ENCODE measurements at regions not wholly inside any gene's neighbourhood (a gene's known extent, or its start where the extent isn't known, plus 50 kb on each side); places are given as distances from the start of the nearest gene placed in this dataset.

GRCh38 chr13:50714891-50715290 lies 128.6 kb downstream of the DLEU7 start:
- Histone ChIP-seq H3K27ac (peak overlapping the region in 1 of 4 donors; percentile 50), H3K4me1 (no peaks in the 10 kb centered on the region), H3K36me3 (replicated peaks in 1 of 2; ENCODE audit: insufficient read depth in 1 of 2, low read depth in 2 of 2) (no peaks in the 10 kb centered on the region), H3K9me3 (no peaks in the 10 kb centered on the region), H3K4me3 (no peak overlapping the region), H3K27me3 (no peaks in the 10 kb centered on the region)
- DNase-seq (peak in 1 of 4 donors; percentile 7), ATAC-seq (no peak)
- TF ChIP-seq POLR2A (IDR thresholded peaks at IDR 0.05): no peak
- no peak for TF ChIP-seq CTCF (IDR thresholded peaks at IDR 0.05)
- whole genome bisulfite sequencing, 2 donors: 89 to 90% methylated on average over 9 to 12 of the region's 12 CpGs
- intact Hi-C loops (cut with DNase I): no loop called here

GRCh38 chr13:50715402-50716146 lies 127.9 kb downstream of the DLEU7 start:
- H3K9me3 ChIP-seq: no peaks in the 10 kb centered on the region
- no peaks in the 10 kb centered on the region for H3K36me3 ChIP-seq (replicated peaks in 1 of 2; ENCODE audit: insufficient read depth in 1 of 2, low read depth in 2 of 2)
- ATAC-seq (no peak), DNase-seq (peak in 2 of 4 donors; percentile 16 to 71)
- intact Hi-C loops (cut with DNase I): no loop called here
- no peaks in the 10 kb centered on the region for H3K27me3 ChIP-seq
- TF ChIP-seq CTCF (IDR thresholded peaks at IDR 0.05) (no peak), POLR2A (IDR thresholded peaks at IDR 0.05) (no peak)
- H3K27ac ChIP-seq: peak overlapping the region in 1 of 4 donors; percentile 40
- no peaks in the 10 kb centered on the region for H3K4me1 ChIP-seq
- H3K4me3 ChIP-seq: no peak overlapping the region
- 72 to 80% methylated on average over 14 of the region's 14 CpGs for WGBS, 2 donors

- ATAC-seq: no peak
- no peak for TF ChIP-seq POLR2A (IDR thresholded peaks at IDR 0.05)
- no peak for TF ChIP-seq CTCF (IDR thresholded peaks at IDR 0.05)
- Histone ChIP-seq H3K27me3 (no peaks in the 10 kb centered on the region), H3K9me3 (no peaks in the 10 kb centered on the region), H3K36me3 (replicated peaks in 1 of 2; ENCODE audit: insufficient read depth in 1 of 2, low read depth in 2 of 2) (no peaks in the 10 kb centered on the region), H3K4me1 (no peaks in the 10 kb centered on the region), H3K27ac (no peak overlapping the region), H3K4me3 (no peak overlapping the region)
- 76 to 88% methylated on average over 8 of the region's 8 CpGs for WGBS, 2 donors
- intact Hi-C loops (cut with DNase I): no loop called here
- no peak for DNase-seq
Measured at GRCh38 chr13:50720861-50721671, 122.4 kb downstream of the DLEU7 start.

GRCh38 chr13:50721672-50721992 lies 121.9 kb downstream of the DLEU7 start:
- TF ChIP-seq POLR2A (IDR thresholded peaks at IDR 0.05): no peak
- TF ChIP-seq CTCF (IDR thresholded peaks at IDR 0.05): no peak
- intact Hi-C loops (cut with DNase I): no loop called here
- Histone ChIP-seq H3K9me3 (no peaks in the 10 kb centered on the region), H3K4me1 (no peaks in the 10 kb centered on the region), H3K27ac (no peak overlapping the region), H3K36me3 (replicated peaks in 1 of 2; ENCODE audit: insufficient read depth in 1 of 2, low read depth in 2 of 2) (no peaks in the 10 kb centered on the region), H3K4me3 (no peak overlapping the region), H3K27me3 (no peaks in the 10 kb centered on the region)
- 79 to 84% methylated on average over 1 of the region's 1 CpG for WGBS, 2 donors
- DNase-seq: peak in 1 of 4 donors; percentile 10
- ATAC-seq: no peak

All from body of pancreas (tissue), 4 donors.